ENCODE measurements at regions not wholly inside any gene's neighbourhood (a gene's known extent, or its start where the extent isn't known, plus 50 kb on each side); places are given as distances from the start of the nearest gene placed in this dataset.

GRCh38 chr1:38719880-38720279, 139.7 kb downstream of the RRAGC start:
- no peak for DNase-seq (ENCODE audit: low read depth)
- TF ChIP-seq CTCF (IDR thresholded peaks at IDR 0.05; ENCODE audit: insufficient read depth, low read depth, low read length), result no peak
- no peak overlapping the region for H3K4me3 ChIP-seq (ENCODE audit: low read depth, low read length)

DNA sequence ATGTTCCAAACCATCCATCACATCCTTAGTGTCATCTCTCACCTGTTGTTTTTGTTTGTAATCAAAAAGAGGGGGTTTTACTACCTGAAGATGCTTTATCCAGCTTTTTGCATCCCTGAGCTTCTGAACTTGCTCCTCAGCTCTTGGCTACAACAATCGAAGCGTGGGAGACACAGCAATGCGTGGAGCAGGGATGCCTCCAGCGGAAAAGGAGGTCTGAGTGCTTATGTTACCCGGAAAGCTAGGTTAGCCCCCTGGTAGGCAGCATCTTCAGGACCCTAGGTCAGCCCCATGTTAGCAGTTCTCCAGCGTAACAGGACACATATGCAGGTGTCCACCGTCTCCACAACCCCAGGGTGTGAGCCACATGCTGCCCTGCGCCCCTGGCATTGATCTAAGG, 141.5 kb downstream of the RRAGC start:
- TF ChIP-seq CTCF (IDR thresholded peaks at IDR 0.05; ENCODE audit: insufficient read depth, low read depth, low read length), result no peak
- H3K4me3 ChIP-seq (ENCODE audit: low read depth, low read length), result no peak overlapping the region

DNA sequence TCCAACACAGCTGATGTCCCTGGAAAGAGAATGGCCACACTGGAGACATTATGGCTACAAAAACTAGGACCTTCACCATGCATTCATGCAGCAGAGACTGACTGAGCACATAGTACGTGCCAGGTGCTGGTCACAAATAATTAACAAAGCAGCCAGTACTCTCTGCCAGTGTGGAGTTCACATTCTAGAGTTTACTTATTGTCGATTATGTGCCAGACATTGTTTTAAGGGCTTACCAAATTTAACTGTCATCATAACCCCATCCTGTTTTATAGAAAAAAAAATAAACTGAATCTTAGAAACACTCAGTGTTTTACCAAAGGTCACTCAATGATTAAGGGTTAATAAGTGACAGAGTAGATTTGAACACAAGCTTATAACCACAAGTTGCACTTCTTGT, 143.3 kb downstream of the RRAGC start:
- DNase-seq (ENCODE audit: low read depth), result no peak
- H3K4me3 ChIP-seq (ENCODE audit: low read depth, low read length), result no peak overlapping the region
- TF ChIP-seq CTCF (IDR thresholded peaks at IDR 0.05; ENCODE audit: insufficient read depth, low read depth, low read length), result no peak

More for the DNA sequence above, 141.5 kb downstream of the RRAGC start:
- no peak for DNase-seq (ENCODE audit: low read depth)

DNA sequence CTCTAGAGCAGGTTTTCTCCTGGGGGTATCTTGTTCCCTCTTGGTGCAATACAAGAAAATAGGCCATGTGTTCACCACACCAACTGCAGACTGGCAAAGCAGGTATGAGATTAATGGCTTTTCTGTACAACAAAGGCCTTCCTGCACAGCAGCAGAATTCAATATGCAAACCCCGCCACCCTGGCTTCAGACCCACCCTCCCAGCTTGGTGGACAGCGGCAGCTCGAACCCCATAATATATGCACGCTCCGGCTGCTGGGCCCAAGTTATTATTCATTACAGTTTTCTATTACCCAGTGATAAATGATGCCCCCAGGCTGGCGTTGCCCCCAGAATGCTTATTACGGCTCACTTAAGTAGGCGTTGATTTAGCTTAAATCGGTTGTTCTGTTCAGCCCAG, 144.2 kb downstream of the RRAGC start:
- H3K4me3 ChIP-seq (ENCODE audit: low read depth, low read length), result no peak overlapping the region
- no peak for DNase-seq (ENCODE audit: low read depth)
- no peak for TF ChIP-seq CTCF (IDR thresholded peaks at IDR 0.05; ENCODE audit: insufficient read depth, low read depth, low read length)

GRCh38 chr1:38712046-38712445, 147.5 kb downstream of the RRAGC start:
- no peak for DNase-seq (ENCODE audit: low read depth)
- no peak for TF ChIP-seq CTCF (IDR thresholded peaks at IDR 0.05; ENCODE audit: insufficient read depth, low read depth, low read length)
- no peak overlapping the region for H3K4me3 ChIP-seq (ENCODE audit: low read depth, low read length)

- DNase-seq (ENCODE audit: low read depth), result no peak
- no peak for TF ChIP-seq CTCF (IDR thresholded peaks at IDR 0.05; ENCODE audit: insufficient read depth, low read depth, low read length)
Measured at GRCh38 chr1:38708701-38709258, 150.8 kb downstream of the RRAGC start.

DNA sequence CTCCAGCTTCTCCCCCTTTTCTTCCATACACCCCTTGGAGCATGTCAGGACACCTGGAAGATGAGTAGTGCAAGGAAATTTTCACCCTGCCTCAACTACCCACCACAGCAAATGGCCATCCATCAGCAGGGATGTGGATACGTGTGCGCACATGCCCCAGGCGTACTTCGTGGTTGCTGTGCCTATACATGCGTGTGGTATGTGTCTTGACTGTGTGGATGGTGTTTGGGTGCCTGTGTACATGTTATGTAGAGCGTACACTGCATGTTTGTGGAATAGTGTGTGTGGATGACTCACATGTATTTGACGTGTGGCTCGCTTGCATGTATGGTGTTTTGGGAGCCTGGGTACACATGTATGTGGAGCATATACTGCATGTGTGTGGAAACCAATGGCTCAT, 158.5 kb downstream of the RRAGC start:
- no peak overlapping the region for H3K4me3 ChIP-seq (ENCODE audit: low read depth, low read length)
- DNase-seq (ENCODE audit: low read depth), result no peak
- TF ChIP-seq CTCF (IDR thresholded peaks at IDR 0.05; ENCODE audit: insufficient read depth, low read depth, low read length), result no peak

More at GRCh38 chr1:38708701-38709258, 150.8 kb downstream of the RRAGC start:
- H3K4me3 ChIP-seq (ENCODE audit: low read depth, low read length), result no peak overlapping the region

Data from fibroblast of villous mesenchyme (primary cell).